Activated CD8-positive, alpha-beta memory T cell treated with anti-CD3 and anti-CD28 coated beads for 36 hours (primary cell): ENCODE measurements at regions not wholly inside any gene's neighbourhood (a gene's known extent, or its start where the extent isn't known, plus 50 kb on each side); places are given as distances from the start of the nearest gene placed in this dataset.

Source experiments
- CTCF ChIA-PET: fragments of 350-600 bp; sonication (Branson Sonifier 250); formaldehyde crosslinking; loops from one replicate; lab custom pipeline; 2021; ENCODE audit warnings: antibody characterized with exemption; lab: Charles Lee
- POLR2A ChIA-PET: fragments of 350-600 bp; sonication (Branson Sonifier 250); formaldehyde crosslinking; loops from one replicate; lab custom pipeline; 2021; ENCODE audit warnings: antibody characterized with exemption; lab: Charles Lee

DNA sequence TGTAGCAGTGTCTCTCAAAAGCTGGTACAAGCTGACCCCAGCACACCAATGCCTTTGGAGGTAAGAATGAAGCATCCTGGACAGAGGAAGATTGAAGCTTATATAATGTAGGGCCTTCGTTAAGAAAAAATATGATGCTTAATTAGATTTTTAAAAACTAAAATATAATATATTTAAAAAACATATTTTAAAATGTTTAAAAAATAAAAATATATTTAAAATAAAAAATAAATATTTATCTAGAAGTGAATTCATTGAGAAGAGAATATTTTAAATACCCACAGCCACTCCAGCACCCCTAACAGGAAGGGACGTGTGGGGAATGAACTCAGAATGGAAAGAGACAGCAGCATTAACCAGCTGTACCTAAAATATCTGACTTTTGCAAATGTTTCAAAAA is 65.1 kb upstream of the DDX53 start:
- POLR2A ChIA-PET = no interaction called here
- CTCF ChIA-PET = no interaction called here

DNA sequence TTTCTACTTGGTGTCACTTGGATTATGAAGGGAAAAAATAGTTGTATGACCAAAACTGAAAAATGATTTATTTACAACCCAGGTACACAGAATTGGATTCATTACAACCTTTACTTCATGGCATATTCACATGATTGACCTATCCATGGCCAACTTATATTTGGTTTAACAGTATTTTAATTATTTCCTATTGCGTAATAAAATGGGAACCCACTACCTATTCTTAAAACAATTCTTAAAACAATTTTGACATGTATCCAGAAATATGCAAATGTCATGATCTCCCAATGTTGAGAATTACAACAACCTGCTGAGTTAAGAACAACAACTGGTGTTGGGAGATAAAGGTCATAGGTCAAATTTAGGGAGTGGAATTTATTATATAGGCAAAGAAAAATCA is 54.8 kb upstream of the DDX53 start:
- ChIA-PET CTCF (no interaction called here), POLR2A (no interaction called here)
